HG02943 (cell line): ENCODE measurements at regions not wholly inside any gene's neighbourhood (a gene's known extent, or its start where the extent isn't known, plus 50 kb on each side); places are given as distances from the start of the nearest gene placed in this dataset.
"Not testable (repeated sequence)": the region's sequence is repeated elsewhere in the genome, so short reads cannot be mapped to it uniquely, and the experiment has no call there.

Experiments used
- ATAC-seq: cut with Tn5 transposase; IDR thresholded peaks from one replicate; pipeline ENCODE4 v1.9.1; 2021; ENCODE audit warnings: mild to moderate bottlenecking, low read depth, moderate library complexity; ENCODE audit not compliant: unreplicated experiment

DNA sequence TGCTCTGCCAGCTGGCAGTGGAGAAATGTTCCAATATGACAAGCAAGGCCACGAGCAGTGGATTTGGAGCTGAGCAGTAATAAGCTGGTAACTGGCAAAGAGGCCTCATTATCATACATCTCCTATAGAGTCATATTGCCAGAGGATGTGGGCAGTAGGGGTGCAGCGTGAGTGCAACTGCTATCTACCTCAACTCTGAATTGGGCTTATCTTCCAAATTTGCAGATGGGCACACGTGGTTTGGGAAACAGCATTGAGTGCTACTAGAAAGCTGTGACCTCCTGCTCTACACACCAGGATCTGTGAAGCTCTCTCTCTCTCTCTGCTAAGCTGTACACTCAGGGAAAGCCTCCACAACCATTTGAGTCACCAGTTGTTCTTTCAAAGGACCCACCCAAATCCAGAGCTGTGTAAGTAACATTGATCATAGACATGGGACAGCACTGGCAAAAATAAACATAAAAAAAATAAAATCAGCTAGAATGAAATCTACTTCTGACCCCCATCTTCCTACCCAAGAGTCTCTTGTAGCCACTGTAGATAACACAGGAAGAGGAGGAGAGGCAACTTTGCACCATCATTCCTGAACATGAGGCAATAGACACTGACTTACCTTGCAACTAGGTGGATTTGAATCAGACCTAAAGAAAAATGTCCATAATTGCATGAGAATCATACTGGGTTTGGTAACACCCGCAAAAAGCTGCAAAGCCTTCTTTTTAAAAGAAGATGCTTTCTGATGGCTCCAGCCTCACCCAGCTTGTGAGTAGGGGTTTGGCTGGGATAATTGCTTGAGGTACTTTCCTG is 82.9 kb upstream of the THBS1 start:
- ATAC-seq: no peak

DNA sequence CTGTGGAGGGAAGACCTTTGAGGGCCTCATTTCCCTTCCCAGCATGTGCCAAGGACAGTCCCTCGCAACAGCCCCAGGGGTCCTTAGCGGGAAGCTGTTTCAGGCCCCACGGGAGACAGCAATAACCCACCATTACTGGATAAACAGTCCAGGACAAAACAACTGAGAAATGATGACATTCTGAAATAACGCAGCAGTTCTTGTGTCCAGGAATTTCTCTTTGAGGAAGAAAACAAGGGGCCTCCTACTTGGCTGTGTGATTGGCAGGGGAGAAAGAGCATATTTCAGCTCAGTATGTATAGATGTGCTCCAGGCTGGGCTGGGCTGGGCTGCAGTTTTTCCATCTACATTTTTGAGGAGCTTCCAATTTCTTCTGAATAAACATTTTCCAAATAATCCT is 82.2 kb upstream of the THBS1 start:
- ATAC-seq: no peak

DNA sequence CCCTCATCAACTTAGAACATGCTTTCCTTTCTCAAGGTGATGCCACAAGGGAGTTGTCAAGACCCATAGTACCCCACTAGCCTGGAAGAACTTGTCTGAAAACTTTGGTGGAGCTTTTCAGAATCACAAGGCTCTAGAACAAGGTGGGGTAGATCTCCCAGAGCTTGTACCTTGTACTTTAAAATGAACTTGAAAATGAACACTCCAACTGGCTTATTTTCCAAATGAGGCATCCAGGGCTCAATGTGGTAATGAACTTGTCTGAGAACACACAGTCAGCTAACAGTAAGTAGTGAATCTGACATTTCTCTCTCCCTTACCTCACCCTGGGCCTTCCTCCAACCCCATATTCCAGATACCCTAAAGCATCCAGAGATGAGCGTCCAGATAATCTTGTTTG is 81.8 kb upstream of the THBS1 start:
- no peak for ATAC-seq

DNA sequence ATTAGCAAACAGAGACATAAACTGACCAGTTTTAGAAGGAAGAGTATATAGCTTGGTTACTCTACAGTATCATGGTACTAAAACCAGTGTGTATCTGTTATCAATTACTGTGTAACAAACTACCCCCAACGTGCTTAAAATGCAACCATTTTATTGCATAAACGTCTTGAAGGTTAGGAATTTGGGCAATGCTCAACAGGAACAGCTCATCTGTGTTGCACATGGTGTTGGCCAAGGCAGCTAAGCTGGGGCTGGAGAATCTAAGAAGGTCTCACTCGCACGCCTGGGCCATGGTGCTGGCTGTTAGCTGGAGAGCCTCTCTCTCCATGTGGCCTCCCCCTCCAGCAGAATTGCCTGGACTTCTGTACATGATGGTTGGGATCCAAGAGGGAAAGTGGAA is 81.2 kb upstream of the THBS1 start:
- no peak for ATAC-seq

DNA sequence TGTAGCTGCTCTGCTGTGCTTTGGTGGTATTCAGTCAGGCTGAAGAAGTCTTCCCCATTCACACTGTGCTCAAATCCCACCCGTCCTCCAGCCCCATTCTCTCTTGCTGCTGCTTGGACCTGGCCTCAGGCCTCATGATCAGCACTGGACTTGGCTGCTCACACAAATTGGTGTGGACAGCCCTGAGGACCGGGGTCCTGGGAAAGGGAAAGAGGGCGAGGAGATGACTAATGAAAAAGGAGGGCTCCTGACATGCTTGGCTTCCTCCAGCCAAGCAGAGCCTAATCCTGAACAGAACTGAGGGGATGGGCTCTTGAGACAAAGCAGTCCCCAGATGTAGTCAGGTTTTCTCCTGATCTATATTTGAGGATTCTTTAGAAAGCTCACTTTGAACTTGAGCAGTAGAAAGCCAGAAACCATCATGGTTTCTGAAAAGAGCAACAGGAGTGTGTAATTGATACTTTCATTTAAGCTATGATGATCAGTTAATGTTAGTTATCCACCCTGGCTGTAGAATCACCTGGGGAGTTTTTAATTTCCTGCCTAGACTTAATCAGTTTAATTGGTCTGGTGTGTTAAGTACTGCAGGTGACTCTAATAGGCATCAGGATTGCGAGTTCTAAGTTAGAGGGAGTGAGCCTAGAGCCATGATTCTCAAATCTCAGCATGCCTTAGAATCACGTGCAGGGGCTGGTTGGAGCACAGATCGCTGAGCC is 79.4 kb upstream of the THBS1 start:
- ATAC-seq: no peak

DNA sequence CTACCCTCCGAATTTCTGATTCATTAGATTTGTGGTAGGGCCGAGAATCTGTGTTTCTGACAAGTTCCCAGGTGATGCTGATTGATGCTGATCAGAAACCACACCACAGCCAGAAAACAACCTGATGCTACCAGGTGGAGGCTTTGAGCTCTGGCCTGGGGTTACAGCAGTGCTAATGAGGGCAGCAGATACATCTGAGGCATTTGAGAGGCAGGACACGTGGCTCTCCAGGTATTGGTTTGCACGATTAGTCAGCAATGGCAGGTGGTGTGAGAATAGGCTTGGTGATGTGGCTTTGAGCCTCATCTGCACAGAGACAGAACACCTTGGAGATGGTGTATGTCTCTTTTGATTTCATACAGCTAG is 78.8 kb upstream of the THBS1 start:
- ATAC-seq: no peak

DNA sequence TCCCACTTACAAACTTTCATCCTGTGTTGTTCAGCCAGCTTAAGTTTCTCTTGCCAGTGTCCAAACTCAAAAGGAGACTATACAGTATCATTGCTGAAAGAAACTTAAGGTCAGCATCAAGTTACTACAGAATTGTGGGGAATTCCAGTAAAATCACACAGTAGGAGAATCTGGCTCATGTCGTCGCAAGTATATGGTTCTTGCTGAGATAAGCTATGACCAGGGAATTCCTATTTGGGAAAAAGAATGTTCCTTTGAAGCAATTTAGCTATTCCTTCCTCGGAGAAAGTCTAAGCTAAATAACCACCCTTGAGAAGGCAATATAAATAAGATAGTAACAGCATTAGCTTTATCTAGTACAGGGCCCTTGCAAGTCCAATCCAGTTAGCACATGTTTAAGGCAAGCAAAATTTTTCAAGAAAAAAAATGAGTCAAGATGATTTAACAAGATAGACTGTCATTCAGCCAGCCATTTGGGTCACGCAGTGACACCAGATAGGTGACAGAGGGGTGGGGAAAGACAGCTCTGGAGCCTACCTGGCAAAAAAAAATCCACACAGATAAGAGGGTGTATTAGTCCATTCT is 78.2 kb upstream of the THBS1 start:
- no peak for ATAC-seq

DNA sequence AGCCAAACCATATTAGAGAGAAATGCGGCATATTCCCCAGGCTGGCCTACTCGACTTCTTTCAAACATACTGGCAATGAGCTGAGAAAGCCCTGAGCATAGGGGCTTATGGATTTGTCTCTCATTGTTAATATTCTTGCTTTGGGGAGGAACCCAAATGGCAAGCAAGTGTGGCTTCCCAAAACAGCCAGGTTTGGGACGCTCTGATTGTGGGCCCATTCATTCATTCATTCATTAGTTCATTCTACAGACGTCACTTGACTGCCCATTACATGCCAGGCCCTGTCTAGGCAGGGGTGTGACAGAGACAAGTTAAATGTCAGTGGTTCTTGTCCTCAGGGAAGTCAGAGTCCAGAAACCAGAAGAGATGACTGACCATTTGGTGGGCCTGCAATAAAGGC is 77.4 kb upstream of the THBS1 start:
- no peak for ATAC-seq

DNA sequence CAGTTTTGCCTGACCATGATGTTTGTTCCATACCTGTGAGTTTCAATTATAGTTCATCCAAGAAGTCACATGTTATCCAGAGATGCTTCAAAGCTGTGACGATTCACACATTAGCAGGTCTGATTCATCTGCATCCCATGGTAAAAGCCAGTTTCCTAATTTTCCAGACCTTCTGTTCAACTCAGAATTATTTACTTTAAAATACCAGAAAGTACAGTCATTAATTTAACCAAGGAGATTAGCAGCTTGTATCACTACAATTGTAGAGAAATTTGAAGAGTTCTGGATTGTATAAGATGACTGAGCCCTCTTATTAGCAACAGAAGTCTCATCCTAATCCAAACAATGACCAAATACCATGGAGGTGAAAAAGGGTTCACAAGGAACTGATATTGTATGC is 76.1 kb upstream of the THBS1 start:
- ATAC-seq: no peak

DNA sequence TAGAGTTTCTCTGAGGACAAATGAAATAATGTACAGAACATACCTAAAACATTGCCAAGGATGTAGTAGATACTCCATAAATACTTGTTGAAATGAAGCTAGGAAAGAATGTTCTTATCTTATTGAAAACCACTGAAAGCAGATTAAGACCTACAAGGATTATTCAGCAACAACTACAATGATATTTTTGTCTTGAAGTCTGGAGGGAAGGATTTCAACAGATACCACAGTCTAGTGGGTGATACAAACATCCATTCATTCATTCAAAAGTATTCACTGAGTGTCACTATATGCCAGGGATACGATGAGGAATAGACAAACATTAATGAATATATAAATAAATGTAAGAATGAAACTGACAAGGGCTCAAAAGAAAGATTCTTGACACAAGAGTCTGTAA is 74.7 kb upstream of the THBS1 start:
- no peak for ATAC-seq

DNA sequence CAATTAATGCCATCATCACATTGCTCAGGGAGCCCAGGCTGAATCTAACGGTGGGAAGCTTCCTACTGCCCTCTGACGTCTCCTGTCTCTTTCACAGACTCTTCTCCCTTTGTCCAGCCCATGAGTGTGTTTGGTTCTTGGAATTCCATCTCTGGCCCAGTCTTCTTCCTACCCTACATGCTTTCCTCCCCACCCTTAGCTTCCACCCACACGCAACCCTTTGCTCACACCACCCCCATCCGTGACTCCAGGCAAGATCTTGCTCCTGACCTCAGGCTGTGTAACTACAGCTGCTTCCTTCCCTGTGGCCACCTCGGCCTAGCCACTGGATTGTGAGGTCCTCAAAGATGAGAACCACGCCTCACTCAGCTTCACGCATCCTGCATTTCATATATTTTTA is 72.3 kb upstream of the THBS1 start:
- no peak for ATAC-seq

DNA sequence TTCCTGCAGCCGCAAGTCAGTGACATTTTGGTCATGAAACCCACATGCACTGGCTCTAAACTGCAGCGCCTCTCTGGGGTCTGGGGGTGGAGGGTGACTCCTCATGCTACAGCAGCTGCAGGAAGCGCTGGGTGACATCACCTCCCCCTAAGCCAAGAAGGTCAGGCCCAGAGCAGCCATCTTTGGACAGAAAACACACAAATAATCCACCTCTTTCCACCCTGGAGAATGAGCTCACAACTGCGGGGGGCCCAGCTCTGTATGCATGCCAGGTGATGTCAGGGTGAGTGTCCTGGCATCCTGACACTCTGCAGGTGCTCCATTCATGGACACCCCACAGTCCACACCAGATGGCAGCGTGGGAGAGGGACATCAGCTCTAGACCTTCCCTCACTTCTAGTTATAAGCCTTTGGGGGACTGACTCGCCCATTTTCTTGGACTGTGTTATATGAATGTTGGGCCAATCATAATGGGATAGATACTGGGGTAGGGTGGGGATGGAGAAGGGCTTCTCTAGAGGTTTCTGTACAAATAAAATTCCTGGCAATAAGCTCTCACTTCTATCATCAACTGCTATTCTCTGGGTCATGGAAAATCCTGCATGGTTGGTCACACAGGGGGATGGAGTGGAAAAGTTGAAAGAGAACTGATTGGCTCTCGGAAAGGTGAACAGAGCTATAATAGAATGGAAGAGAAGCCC is 70.7 kb upstream of the THBS1 start:
- no peak for ATAC-seq

DNA sequence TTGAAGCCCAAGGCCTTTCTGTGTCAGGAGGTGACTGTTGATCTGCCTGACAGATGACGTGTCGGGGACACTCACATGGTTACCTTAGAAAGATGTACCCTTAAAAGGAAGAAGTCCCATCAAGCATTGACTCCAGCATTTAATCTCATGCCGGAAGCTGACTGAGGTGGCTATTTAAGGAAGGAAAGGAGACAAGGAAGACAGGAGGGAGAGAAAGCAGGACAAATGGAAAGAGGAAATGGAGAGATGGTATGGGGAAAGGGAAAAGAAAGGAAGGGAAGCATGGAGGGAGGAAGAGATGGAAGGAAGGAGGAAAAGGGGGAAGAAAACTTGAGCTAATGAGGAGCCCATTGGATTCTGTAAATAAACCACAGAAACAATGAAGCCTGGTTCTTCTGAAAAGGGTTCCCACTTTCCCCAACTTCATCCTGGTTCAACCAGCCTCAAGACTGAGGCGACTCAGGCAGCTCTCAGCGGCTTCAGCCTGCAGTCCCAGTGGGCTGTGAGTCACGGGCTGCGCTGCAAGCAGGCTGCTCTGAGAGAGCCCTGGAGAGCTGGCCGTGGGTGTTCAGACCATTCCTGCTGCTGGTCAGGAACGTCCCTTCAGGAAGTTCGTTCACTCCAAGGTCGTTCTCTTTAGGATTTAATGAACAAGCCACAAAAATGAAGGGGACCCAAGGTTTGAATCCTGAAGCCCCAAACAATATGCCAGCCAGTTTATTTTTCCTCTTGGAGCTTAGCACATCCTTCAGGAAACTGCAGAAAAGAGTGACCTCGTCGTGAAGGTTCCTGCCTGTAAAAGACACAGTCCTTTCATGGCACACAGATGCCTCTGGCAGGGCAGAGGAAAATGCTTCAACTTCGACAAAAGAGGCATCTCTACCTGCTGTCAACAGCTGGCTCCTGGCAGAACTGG is 69.6 kb upstream of the THBS1 start:
- ATAC-seq: no peak

DNA sequence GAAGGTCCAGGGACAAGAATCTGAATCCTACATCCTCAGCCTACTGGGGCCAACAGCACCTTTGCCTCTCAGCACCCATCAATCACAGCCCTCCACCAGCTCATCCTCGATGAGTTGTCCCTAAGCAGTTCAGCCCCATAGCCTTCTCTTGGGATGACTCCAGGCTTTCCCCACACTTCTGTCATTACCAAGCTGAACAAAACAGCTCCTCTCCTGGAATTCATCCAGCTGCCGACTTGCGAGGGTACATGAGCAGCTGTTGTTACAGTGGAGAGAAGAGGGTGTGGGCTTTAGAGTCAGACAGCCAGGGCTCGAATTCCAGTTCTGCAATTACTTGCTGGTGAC is 69.0 kb upstream of the THBS1 start:
- ATAC-seq: no peak

DNA sequence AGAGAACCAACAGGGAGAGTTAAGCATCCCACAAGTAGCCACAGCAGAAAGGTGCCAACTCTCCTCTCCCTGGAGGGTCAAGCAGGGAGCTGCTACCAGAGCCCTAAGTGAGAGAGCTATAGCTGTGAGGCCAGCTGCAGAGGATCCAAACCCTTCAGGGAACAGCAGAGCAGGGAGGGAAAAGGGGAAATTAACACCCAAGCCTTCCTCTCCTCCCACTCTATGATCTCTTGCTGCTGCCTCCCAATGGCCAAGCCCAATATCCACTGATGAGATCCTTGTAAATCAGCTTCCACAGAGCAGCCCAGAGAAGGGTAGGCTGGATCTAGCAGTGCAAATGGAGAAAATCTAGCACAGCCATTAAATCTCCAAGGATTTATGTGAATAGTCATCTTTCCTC is 68.2 kb upstream of the THBS1 start:
- no peak for ATAC-seq

DNA sequence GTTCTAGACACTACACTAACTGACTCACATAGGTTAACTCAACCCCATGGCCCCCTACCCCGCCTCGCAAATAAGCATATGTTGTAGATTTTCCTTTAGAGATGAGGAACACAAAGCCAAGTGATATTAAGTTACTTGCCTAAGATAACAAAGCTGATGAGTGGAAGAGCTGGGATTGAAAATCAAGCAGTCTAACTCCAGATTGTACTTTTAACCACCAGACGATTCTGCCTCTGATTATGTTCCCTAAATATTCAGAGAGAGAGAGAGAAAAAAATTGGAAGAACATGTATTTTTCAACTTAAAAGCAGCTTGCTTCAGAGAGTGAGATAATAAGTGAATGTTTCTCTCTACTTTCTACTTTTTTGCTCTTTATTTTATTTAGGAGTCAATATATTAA is 66.9 kb upstream of the THBS1 start:
- no peak for ATAC-seq

DNA sequence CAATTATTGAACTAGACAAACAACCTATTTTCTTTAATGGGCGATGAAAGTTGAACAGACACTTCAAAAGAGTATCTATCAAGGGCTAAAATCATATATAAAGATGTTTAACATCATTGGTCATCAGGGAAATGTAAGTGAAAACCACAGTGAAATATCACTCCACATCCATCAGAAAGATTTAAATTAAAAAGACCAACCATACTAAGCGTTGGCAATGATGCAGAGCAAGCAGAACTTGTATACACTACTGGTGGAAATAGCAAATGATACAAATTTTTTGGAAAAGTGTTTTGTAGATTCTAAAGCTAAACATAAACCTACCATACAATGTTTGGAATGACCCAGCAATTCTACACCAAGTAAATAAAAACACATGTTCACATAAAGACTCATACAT is 65.9 kb upstream of the THBS1 start:
- no peak for ATAC-seq

DNA sequence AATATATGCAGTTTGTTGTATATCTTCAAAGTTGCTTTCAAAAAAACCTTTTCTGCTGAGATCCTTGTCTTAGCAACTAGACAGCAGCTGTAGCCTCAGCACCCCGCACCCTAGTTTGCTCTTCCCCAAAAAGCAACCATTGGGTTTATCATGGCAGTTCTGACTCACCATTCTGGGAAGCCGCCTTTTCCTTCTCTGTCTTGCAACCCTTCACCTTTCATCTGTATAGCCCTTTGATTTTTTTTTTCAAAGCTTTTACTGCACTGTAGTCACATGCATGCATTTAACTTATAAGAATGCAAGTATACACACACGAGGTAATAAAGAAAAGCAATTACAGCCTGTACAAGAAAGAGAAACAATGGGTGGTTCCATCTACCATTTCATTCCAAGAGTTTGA is 65.1 kb upstream of the THBS1 start:
- no peak for ATAC-seq

DNA sequence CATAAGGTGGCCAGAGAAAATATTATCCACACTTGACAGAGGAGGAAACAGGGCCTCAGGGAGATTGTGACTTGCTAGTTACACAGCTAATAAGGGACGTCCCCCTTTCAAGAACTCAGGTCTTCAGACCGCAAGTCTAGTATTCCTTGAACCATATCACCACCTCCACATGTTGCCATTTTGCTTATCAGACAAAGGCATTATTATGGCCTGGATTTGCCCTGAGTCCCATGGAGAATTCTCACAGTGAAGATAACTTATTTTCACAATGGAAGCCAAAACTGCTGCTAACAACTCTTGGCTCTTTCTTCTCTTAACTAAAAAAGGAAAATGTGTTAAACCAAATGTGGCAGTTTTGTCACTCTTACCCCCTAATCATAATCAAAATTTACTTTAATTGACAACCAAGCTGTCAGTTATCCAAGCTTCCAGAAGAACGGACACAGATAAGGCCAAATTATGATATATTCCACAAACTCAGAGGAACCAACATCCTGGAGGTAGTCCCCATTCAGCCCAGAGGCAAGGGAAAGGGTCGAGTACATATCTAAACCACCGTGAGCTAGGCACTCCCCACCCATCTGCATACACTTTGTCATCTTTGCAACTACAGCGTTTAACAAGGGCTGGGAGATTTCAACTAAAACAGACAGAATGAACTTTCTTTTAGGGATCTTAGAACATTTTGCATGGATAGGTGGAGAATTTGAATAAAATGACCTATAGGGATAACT is 63.6 kb upstream of the THBS1 start:
- no peak for ATAC-seq

DNA sequence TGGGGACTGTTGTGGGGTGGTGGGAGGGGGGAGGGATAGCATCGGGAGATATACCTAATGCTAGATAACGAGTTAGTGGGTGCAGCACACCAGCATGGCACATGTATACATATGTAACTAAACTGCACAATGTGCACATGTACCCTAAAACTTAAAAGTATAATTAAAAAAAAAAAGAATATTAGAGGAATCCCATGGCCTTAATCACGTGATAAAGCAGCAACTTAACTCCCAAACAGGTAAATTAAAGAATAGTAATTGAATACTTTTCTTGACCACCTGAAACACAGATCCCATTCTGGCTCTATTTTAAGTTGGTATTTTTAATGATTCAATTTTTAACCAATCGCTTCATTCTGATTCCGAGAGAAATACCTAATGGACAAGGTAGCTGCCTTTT is 56.9 kb upstream of the THBS1 start:
- not testable (repeated sequence) for ATAC-seq
